ENCODE measurements at regions not wholly inside any gene's neighbourhood (a gene's known extent, or its start where the extent isn't known, plus 50 kb on each side); places are given as distances from the start of the nearest gene placed in this dataset.

- no peak for DNase-seq
Observed at GRCh38 chr6:93827728-93828127, 408.4 kb upstream of the EPHA7 start.

- DNase-seq, result no peak
Observed at GRCh38 chr6:93825950-93826349, 406.6 kb upstream of the EPHA7 start.

- no peak for DNase-seq
Observed at GRCh38 chr6:93823489-93823888, 404.1 kb upstream of the EPHA7 start.

GRCh38 chr6:93822434-93823265, 403.3 kb upstream of the EPHA7 start:
- no peak for DNase-seq

- DNase-seq, result no peak
Observed at GRCh38 chr6:93821953-93822352, 402.6 kb upstream of the EPHA7 start.

GRCh38 chr6:93820465-93821082, 401.2 kb upstream of the EPHA7 start:
- no peak for DNase-seq

GRCh38 chr6:93819189-93819588, 399.8 kb upstream of the EPHA7 start:
- DNase-seq, result no peak

GRCh38 chr6:93817937-93818336, 398.6 kb upstream of the EPHA7 start:
- DNase-seq, result no peak

- no peak for DNase-seq
Observed at GRCh38 chr6:93806409-93807270, 387.3 kb upstream of the EPHA7 start.

- no peak for DNase-seq
Observed at GRCh38 chr6:93801101-93801847, 381.9 kb upstream of the EPHA7 start.

GRCh38 chr6:93799226-93799625, 379.9 kb upstream of the EPHA7 start:
- DNase-seq, result no peak

- DNase-seq, result no peak
Observed at GRCh38 chr6:93794166-93794565, 374.8 kb upstream of the EPHA7 start.

GRCh38 chr6:93792746-93793145, 373.4 kb upstream of the EPHA7 start:
- DNase-seq, result no peak

- no peak for DNase-seq
Observed at GRCh38 chr6:93790981-93791380, 371.6 kb upstream of the EPHA7 start.

- no peak for DNase-seq
Observed at GRCh38 chr6:93789532-93789931, 370.2 kb upstream of the EPHA7 start.

GRCh38 chr6:93787841-93788240, 368.5 kb upstream of the EPHA7 start:
- no peak for DNase-seq

- DNase-seq, result no peak
Observed at GRCh38 chr6:93786474-93787330, 367.3 kb upstream of the EPHA7 start.

GRCh38 chr6:93785694-93786030, 366.3 kb upstream of the EPHA7 start:
- DNase-seq, result no peak

- peak; percentile 24 for DNase-seq
Observed at GRCh38 chr6:93784794-93785693, 365.7 kb upstream of the EPHA7 start.

GRCh38 chr6:93779086-93779841, 359.9 kb upstream of the EPHA7 start:
- peak; percentile 27 for DNase-seq

Measured in right kidney (tissue), 1 donor.